GM21786 (cell line): ENCODE measurements at regions not wholly inside any gene's neighbourhood (a gene's known extent, or its start where the extent isn't known, plus 50 kb on each side); places are given as distances from the start of the nearest gene placed in this dataset.
"Not testable (repeated sequence)": the region's sequence is repeated elsewhere in the genome, so short reads cannot be mapped to it uniquely, and the experiment has no call there.

Experiments
- ATAC-seq: cut with Tn5 transposase; IDR thresholded peaks from one replicate; pipeline ENCODE4 v1.9.1; 2021; ENCODE audit not compliant: unreplicated experiment

GRCh38 chr5:71821029-71821428 is 102.0 kb downstream of the CARTPT start:
- no peak for ATAC-seq

- ATAC-seq: not testable (repeated sequence)
Measured at GRCh38 chr5:71822065-71822464, 103.0 kb downstream of the CARTPT start.

- no peak for ATAC-seq
Measured at GRCh38 chr5:71825992-71826391, 106.9 kb downstream of the CARTPT start.

- no peak for ATAC-seq
Measured at GRCh38 chr5:71828291-71829040, 109.4 kb downstream of the CARTPT start.

- no peak for ATAC-seq
Measured at GRCh38 chr5:71829206-71829605, 110.1 kb downstream of the CARTPT start.

- no peak for ATAC-seq
Measured at GRCh38 chr5:71830681-71831539, 111.8 kb downstream of the CARTPT start.

- no peak for ATAC-seq
Measured at GRCh38 chr5:71832812-71833715, 114.0 kb downstream of the CARTPT start.

- ATAC-seq: no peak
Measured at GRCh38 chr5:71834601-71835000, 115.5 kb downstream of the CARTPT start.

- no peak for ATAC-seq
Measured at GRCh38 chr5:71836084-71836483, 117.0 kb downstream of the CARTPT start.

GRCh38 chr5:71836559-71837112 is 117.6 kb downstream of the CARTPT start:
- no peak for ATAC-seq

GRCh38 chr5:71838286-71838685 is 119.2 kb downstream of the CARTPT start:
- ATAC-seq: no peak

GRCh38 chr5:71839096-71839884 is 120.2 kb downstream of the CARTPT start:
- ATAC-seq: no peak

- ATAC-seq: no peak
Measured at GRCh38 chr5:71841107-71841506, 122.0 kb downstream of the CARTPT start.

- ATAC-seq: no peak
Measured at GRCh38 chr5:71843111-71843510, 124.0 kb downstream of the CARTPT start.

- ATAC-seq: no peak
Measured at GRCh38 chr5:71844862-71845261, 125.8 kb downstream of the CARTPT start.

GRCh38 chr5:71859515-71859914 is 140.4 kb downstream of the CARTPT start:
- no peak for ATAC-seq

GRCh38 chr5:71860048-71860447 is 141.0 kb downstream of the CARTPT start:
- ATAC-seq: no peak

GRCh38 chr5:71861682-71862081 is 142.6 kb downstream of the CARTPT start:
- no peak for ATAC-seq

- no peak for ATAC-seq
Measured at GRCh38 chr5:71862087-71862486, 143.0 kb downstream of the CARTPT start.

GRCh38 chr5:71862507-71863060 is 143.5 kb downstream of the CARTPT start:
- no peak for ATAC-seq
